Liver (tissue), 8 donors: ENCODE measurements at regions not wholly inside any gene's neighbourhood (a gene's known extent, or its start where the extent isn't known, plus 50 kb on each side); places are given as distances from the start of the nearest gene placed in this dataset.

ENCODE experiments used
- DNase-seq: peaks from one replicate; pipeline ENCODE4 v3.0.0-alpha.2; 2017; ENCODE audit warnings: low spot score
- H3K27ac ChIP-seq, 2 donors: one replicate each; pipeline ENCODE4 v1.7.0; 2013; ENCODE audit warnings: inconsistent platforms in 2 of 2, low read length in 2 of 2, control low read depth in 1 of 2, low read depth in 1 of 2, mild to moderate bottlenecking in 1 of 2
- H3K27me3 ChIP-seq, 4 donors: one replicate each; pipeline versions ENCODE4 v1.6.1 to v1.7.0; 2013; ENCODE audit warnings: low read length in 3 of 4, inconsistent platforms in 1 of 4, mild to moderate bottlenecking in 1 of 4, moderate library complexity in 1 of 4; ENCODE audit not compliant: control insufficient read depth in 4 of 4, insufficient read depth in 4 of 4
- H3K36me3 ChIP-seq, 4 donors: one replicate each; pipeline versions ENCODE4 v1.6.1 to v1.7.0; 2013; ENCODE audit warnings: low read length in 3 of 4, mild to moderate bottlenecking in 3 of 4, low read depth in 1 of 4, moderate library complexity in 1 of 4; ENCODE audit not compliant: control insufficient read depth in 4 of 4, insufficient read depth in 3 of 4
- H3K4me1 ChIP-seq, 4 donors: one replicate each; pipeline versions ENCODE4 v1.6.1 to v1.7.0; 2013; ENCODE audit warnings: low read length in 3 of 4, mild to moderate bottlenecking in 3 of 4, moderate library complexity in 1 of 4; ENCODE audit not compliant: control insufficient read depth in 4 of 4, insufficient read depth in 4 of 4
- H3K4me3 ChIP-seq, 3 donors: one replicate each; pipeline versions ENCODE4 v1.6.1 to v1.7.0; 2013; ENCODE audit warnings: low read length in 3 of 3, control low read depth in 1 of 3, low read depth in 1 of 3, mild to moderate bottlenecking in 1 of 3
- H3K9ac ChIP-seq, 2 donors: one replicate each; pipeline ENCODE4 v1.7.0; 2013; ENCODE audit warnings: low read length in 2 of 2, mild to moderate bottlenecking in 2 of 2, moderate library complexity in 2 of 2, control low read depth in 1 of 2, low read depth in 1 of 2
- H3K9me3 ChIP-seq, 4 donors: one replicate each; pipeline versions ENCODE4 v1.6.1 to v1.7.0; 2013; ENCODE audit warnings: low read length in 3 of 4; ENCODE audit not compliant: control insufficient read depth in 4 of 4
- EGR1 ChIP-seq, 2 donors: IDR thresholded peaks; 2 replicates each; pipeline ENCODE4 v1.6.1; 2016 to 2018; ENCODE audit warnings: antibody characterized with exemption in 2 of 2, low read depth in 2 of 2
- FOXA1 ChIP-seq: IDR thresholded peaks from 2 replicates; pipeline ENCODE4 v1.6.1; 2016; ENCODE audit warnings: antibody characterized with exemption
- FOXA2 ChIP-seq: IDR thresholded peaks from 2 replicates; pipeline ENCODE4 v1.6.1; 2016; ENCODE audit warnings: antibody characterized with exemption
- GABPA ChIP-seq, 2 donors: IDR thresholded peaks in 1 of 2; conservative IDR thresholded peaks in 1 of 2; 2 replicates each; pipeline ENCODE4 v1.6.1; 2016; ENCODE audit warnings: antibody characterized with exemption in 2 of 2, mild to moderate bottlenecking in 1 of 2, moderate library complexity in 1 of 2
- HNF4A ChIP-seq, 2 donors: conservative IDR thresholded peaks; 2 replicates each; pipeline ENCODE4 v1.6.1; 2016; ENCODE audit warnings: antibody characterized with exemption in 2 of 2, mild to moderate bottlenecking in 2 of 2
- HNF4G ChIP-seq: IDR thresholded peaks from 2 replicates; pipeline ENCODE4 v1.6.1; 2016; ENCODE audit warnings: antibody characterized with exemption
- JUND ChIP-seq, 2 donors: IDR thresholded peaks; 2 replicates each; pipeline ENCODE4 v1.6.1; 2016; ENCODE audit warnings: antibody characterized with exemption in 2 of 2
- NR2F2 ChIP-seq: IDR thresholded peaks from 2 replicates; pipeline ENCODE4 v1.6.1; 2016; ENCODE audit warnings: antibody characterized with exemption
- RAD21 ChIP-seq, 2 donors: IDR thresholded peaks; 2 replicates each; pipeline ENCODE4 v1.6.1; 2016; ENCODE audit warnings: antibody characterized with exemption in 2 of 2, mild to moderate bottlenecking in 2 of 2
- RXRA ChIP-seq, 2 donors: IDR thresholded peaks; 2 replicates each; pipeline ENCODE4 v1.6.1; 2017 to 2018; ENCODE audit warnings: antibody characterized with exemption in 2 of 2, mild to moderate bottlenecking in 1 of 2
- SP1 ChIP-seq: IDR thresholded peaks from 2 replicates; pipeline ENCODE4 v1.6.1; 2018; ENCODE audit warnings: antibody characterized with exemption, mild to moderate bottlenecking
- TAF1 ChIP-seq: conservative IDR thresholded peaks from 2 replicates; pipeline ENCODE4 v1.6.1; 2016; ENCODE audit warnings: antibody characterized with exemption, mild to moderate bottlenecking
- YY1 ChIP-seq: IDR thresholded peaks from 2 replicates; pipeline ENCODE4 v1.6.1; 2016; ENCODE audit warnings: antibody characterized with exemption, mild to moderate bottlenecking
- WGBS: extraction: QIAGEN DNeasy Blood & Tissue Kit; methylation state at CpG from one replicate; pipeline ENCODE4 v1.1.7; 2013; 5-methylcytosine and 5-hydroxymethylcytosine counted together
- TF ChIP-seq, protein P1 (sequence below): fragments of 150-350 bp; IDR thresholded peaks from 2 replicates; pipeline ENCODE4 v1.5.1; 2017; ENCODE audit warnings: improper control_type of control experiment, low read depth, low read length; ENCODE audit not compliant: missing input control
- TF ChIP-seq, protein P2 (sequence below): IDR thresholded peaks from 2 replicates; pipeline ENCODE4 v1.6.1; 2016; ENCODE audit warnings: antibody characterized with exemption
- TF ChIP-seq, protein P3 (sequence below): IDR thresholded peaks from 2 replicates; pipeline ENCODE4 v1.6.1; 2016; ENCODE audit warnings: antibody characterized with exemption, mild to moderate bottlenecking
- TF ChIP-seq, protein P4 (sequence below): IDR thresholded peaks from 2 replicates; pipeline ENCODE4 v1.6.1; 2016; ENCODE audit warnings: antibody characterized with exemption
- TF ChIP-seq, protein P5 (sequence below): IDR thresholded peaks from 2 replicates; pipeline ENCODE4 v1.6.1; 2016; ENCODE audit warnings: antibody characterized with exemption
- donor health status: healthy.
- donor health status: healthy.
- donor health status: healthy.
- donor health status: healthy.
- donor health status: healthy.

DNA sequence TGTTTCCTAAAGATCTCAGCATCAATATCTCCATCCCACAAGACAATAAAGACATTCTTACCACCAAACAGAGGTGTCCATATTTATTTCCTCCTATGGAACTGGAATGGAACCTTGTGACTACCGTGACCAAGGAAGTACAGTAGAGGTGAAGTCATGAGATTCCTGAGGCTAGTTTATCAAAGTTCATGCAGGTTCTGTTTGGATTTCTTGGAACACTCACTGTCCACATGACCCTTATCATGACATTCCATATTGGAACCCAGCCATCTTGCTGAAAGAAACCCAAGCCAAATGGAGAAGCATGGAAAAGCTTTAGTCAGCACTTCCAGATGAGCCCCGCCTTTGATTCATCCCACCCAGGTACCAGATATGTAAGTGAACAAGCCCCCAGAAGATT, 516.0 kb upstream of the POU3F3 start:
- H3K27ac ChIP-seq, result no peak overlapping the region
- H3K9me3 ChIP-seq, result no peaks in the 10 kb centered on the region
- H3K4me1 ChIP-seq, result peaks cover 0 to 6% (median 2%) of the 10 kb centered on the region in 4 donors
- DNase-seq, result no peak
- H3K27me3 ChIP-seq, result no peaks in the 10 kb centered on the region
- no peak overlapping the region for H3K9ac ChIP-seq
- TF ChIP-seq FOXA2, result no peak
- TF ChIP-seq RXRA (IDR thresholded peaks at IDR 0.05), result peak in 1 of 2 donors; percentile 12
- no peak overlapping the region for H3K4me3 ChIP-seq
- no peaks in the 10 kb centered on the region for H3K36me3 ChIP-seq
- 10% methylated on average over 2 of the region's 2 CpGs for WGBS

DNA sequence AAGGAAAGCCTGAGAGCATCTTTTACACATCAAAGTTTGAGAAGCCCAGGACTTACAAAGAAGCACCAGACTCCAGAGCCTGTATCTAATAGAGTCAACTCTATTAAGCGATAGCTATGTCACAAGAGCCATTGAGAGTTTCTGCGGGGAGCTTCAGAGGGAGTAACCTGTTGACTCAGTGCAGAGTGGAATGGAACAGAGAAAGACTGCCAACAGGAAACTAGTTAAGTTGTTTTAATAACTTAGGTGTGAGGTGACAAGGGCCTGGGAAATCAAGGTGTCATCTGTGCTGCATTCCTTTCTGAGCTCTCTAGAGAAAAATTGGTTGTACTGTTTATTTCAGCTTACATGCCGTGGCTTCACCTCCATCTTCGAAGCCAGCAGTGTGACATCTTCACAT, 513.8 kb upstream of the POU3F3 start:
- Histone ChIP-seq H3K27me3 (no peaks in the 10 kb centered on the region), H3K4me1 (peaks cover 0 to 6% (median 2%) of the 10 kb centered on the region in 4 donors), H3K27ac (no peak overlapping the region), H3K9ac (no peak overlapping the region), H3K36me3 (no peaks in the 10 kb centered on the region), H3K9me3 (no peaks in the 10 kb centered on the region), H3K4me3 (no peak overlapping the region)
- WGBS, result 85% methylated on average over 4 of the region's 4 CpGs
- no peak for DNase-seq
- TF ChIP-seq HNF4A (conservative IDR thresholded peaks at IDR 0.05), result no peak
- no peak for TF ChIP-seq FOXA2
- TF ChIP-seq HNF4G, result no peak
- TF ChIP-seq NR2F2, result no peak
- TF ChIP-seq FOXA1, result no peak
- no peak for TF ChIP-seq YY1
- no peak for TF ChIP-seq GABPA (IDR thresholded peaks at IDR 0.05 in 1 of 2, conservative IDR thresholded peaks at IDR 0.05 in 1 of 2)
- no peak for TF ChIP-seq JUND (IDR thresholded peaks at IDR 0.05)
- no peak for TF ChIP-seq EGR1 (IDR thresholded peaks at IDR 0.05; ENCODE audit: low read depth in 2 of 2)
- TF ChIP-seq, protein P1, sequence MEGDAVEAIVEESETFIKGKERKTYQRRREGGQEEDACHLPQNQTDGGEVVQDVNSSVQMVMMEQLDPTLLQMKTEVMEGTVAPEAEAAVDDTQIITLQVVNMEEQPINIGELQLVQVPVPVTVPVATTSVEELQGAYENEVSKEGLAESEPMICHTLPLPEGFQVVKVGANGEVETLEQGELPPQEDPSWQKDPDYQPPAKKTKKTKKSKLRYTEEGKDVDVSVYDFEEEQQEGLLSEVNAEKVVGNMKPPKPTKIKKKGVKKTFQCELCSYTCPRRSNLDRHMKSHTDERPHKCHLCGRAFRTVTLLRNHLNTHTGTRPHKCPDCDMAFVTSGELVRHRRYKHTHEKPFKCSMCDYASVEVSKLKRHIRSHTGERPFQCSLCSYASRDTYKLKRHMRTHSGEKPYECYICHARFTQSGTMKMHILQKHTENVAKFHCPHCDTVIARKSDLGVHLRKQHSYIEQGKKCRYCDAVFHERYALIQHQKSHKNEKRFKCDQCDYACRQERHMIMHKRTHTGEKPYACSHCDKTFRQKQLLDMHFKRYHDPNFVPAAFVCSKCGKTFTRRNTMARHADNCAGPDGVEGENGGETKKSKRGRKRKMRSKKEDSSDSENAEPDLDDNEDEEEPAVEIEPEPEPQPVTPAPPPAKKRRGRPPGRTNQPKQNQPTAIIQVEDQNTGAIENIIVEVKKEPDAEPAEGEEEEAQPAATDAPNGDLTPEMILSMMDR, result no peak
- TF ChIP-seq RAD21 (IDR thresholded peaks at IDR 0.05), result no peak
- TF ChIP-seq, protein P2, sequence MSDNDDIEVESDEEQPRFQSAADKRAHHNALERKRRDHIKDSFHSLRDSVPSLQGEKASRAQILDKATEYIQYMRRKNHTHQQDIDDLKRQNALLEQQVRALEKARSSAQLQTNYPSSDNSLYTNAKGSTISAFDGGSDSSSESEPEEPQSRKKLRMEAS, result no peak
- TF ChIP-seq TAF1, result no peak
- TF ChIP-seq, protein P3, sequence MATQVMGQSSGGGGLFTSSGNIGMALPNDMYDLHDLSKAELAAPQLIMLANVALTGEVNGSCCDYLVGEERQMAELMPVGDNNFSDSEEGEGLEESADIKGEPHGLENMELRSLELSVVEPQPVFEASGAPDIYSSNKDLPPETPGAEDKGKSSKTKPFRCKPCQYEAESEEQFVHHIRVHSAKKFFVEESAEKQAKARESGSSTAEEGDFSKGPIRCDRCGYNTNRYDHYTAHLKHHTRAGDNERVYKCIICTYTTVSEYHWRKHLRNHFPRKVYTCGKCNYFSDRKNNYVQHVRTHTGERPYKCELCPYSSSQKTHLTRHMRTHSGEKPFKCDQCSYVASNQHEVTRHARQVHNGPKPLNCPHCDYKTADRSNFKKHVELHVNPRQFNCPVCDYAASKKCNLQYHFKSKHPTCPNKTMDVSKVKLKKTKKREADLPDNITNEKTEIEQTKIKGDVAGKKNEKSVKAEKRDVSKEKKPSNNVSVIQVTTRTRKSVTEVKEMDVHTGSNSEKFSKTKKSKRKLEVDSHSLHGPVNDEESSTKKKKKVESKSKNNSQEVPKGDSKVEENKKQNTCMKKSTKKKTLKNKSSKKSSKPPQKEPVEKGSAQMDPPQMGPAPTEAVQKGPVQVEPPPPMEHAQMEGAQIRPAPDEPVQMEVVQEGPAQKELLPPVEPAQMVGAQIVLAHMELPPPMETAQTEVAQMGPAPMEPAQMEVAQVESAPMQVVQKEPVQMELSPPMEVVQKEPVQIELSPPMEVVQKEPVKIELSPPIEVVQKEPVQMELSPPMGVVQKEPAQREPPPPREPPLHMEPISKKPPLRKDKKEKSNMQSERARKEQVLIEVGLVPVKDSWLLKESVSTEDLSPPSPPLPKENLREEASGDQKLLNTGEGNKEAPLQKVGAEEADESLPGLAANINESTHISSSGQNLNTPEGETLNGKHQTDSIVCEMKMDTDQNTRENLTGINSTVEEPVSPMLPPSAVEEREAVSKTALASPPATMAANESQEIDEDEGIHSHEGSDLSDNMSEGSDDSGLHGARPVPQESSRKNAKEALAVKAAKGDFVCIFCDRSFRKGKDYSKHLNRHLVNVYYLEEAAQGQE, result no peak
- TF ChIP-seq RXRA (IDR thresholded peaks at IDR 0.05), result no peak
- TF ChIP-seq, protein P4, sequence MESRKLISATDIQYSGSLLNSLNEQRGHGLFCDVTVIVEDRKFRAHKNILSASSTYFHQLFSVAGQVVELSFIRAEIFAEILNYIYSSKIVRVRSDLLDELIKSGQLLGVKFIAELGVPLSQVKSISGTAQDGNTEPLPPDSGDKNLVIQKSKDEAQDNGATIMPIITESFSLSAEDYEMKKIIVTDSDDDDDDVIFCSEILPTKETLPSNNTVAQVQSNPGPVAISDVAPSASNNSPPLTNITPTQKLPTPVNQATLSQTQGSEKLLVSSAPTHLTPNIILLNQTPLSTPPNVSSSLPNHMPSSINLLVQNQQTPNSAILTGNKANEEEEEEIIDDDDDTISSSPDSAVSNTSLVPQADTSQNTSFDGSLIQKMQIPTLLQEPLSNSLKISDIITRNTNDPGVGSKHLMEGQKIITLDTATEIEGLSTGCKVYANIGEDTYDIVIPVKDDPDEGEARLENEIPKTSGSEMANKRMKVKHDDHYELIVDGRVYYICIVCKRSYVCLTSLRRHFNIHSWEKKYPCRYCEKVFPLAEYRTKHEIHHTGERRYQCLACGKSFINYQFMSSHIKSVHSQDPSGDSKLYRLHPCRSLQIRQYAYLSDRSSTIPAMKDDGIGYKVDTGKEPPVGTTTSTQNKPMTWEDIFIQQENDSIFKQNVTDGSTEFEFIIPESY, result no peak
- TF ChIP-seq, protein P5, sequence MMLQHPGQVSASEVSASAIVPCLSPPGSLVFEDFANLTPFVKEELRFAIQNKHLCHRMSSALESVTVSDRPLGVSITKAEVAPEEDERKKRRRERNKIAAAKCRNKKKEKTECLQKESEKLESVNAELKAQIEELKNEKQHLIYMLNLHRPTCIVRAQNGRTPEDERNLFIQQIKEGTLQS, result no peak
- no peak for TF ChIP-seq SP1
